A673 (cell line): ENCODE measurements at regions not wholly inside any gene's neighbourhood (a gene's known extent, or its start where the extent isn't known, plus 50 kb on each side); places are given as distances from the start of the nearest gene placed in this dataset.

Experiments used
- BruUV-seq: library from RNA; stranded (reverse); fragments of 400-500 nt; replicated peaks from 2 replicates; lab custom pipeline; 2021; lab: Mats Ljungman, UMichigan
- CTCF ChIA-PET: fragments of 300-600 bp; sonication (Branson Sonifier 250); formaldehyde crosslinking; loops from one replicate; lab custom pipeline; 2022; ENCODE audit warnings: antibody characterized with exemption; lab: Charles Lee
- POLR2A ChIA-PET: fragments of 300-600 bp; sonication (Branson Sonifier 250); formaldehyde crosslinking; loops from one replicate; lab custom pipeline; 2022; ENCODE audit warnings: antibody characterized with exemption; ENCODE audit not compliant: low non-redundant PET; lab: Charles Lee
- DNase-seq: peaks from one replicate; pipeline ENCODE4 v3.0.0-alpha.2; 2015; ENCODE audit warnings: low spot score
- H3K27ac ChIP-seq: fragments of 200-600 bp; sonication (generic); 2 replicates; pipeline ENCODE4 v1.5.1; 2016; ENCODE audit warnings: mixed run types, low read depth, mild to moderate bottlenecking, mixed read lengths, antibody characterized with exemption, low read length; ENCODE audit not compliant: poor library complexity, severe bottlenecking
- H3K27me3 ChIP-seq: fragments of 200-600 bp; sonication (generic); replicated peaks from 2 replicates; pipeline ENCODE4 v1.6.1; 2017; ENCODE audit warnings: mixed run types, low read depth, mild to moderate bottlenecking, mixed read lengths, antibody characterized with exemption, low read length; ENCODE audit not compliant: insufficient read depth, poor library complexity
- H3K36me3 ChIP-seq: fragments of 200-600 bp; sonication (generic); 2 replicates; pipeline ENCODE4 v1.6.1; 2016; ENCODE audit warnings: mixed run types, mild to moderate bottlenecking, mixed read lengths, antibody characterized with exemption, low read length; ENCODE audit not compliant: insufficient read depth, poor library complexity, severe bottlenecking
- H3K4me1 ChIP-seq: fragments of 200-600 bp; sonication (generic); 2 replicates; pipeline ENCODE4 v1.6.1; 2017; ENCODE audit warnings: mixed run types, mild to moderate bottlenecking, mixed read lengths, antibody characterized with exemption, low read length; ENCODE audit not compliant: insufficient read depth, poor library complexity, severe bottlenecking
- H3K4me3 ChIP-seq: fragments of 200-600 bp; sonication (generic); 2 replicates; pipeline ENCODE4 v1.5.1; 2016; ENCODE audit warnings: low read depth, mixed run types, mild to moderate bottlenecking, mixed read lengths, low read length; ENCODE audit not compliant: poor library complexity, severe bottlenecking
- H3K9me3 ChIP-seq: fragments of 200-600 bp; sonication (generic); 2 replicates; pipeline ENCODE4 v1.6.1; 2016; ENCODE audit warnings: mixed run types, low read depth, mild to moderate bottlenecking, mixed read lengths, antibody characterized with exemption, low read length; ENCODE audit not compliant: poor library complexity, severe bottlenecking
- EZH2 ChIP-seq: fragments of 200-600 bp; sonication (generic); IDR thresholded peaks from 2 replicates; pipeline ENCODE4 v1.6.1; 2017; ENCODE audit warnings: borderline replicate concordance, low read depth, mild to moderate bottlenecking, mixed read lengths, antibody characterized with exemption, low read length; ENCODE audit not compliant: poor library complexity, severe bottlenecking
- intact Hi-C: fragments of 100-400 bp; cut with micrococcal nuclease; formaldehyde crosslinking; loops from one replicate; pipeline ENCODE4 v1.10.0; 2022; ENCODE audit not compliant: unreplicated experiment
- TF ChIP-seq, protein P1 (sequence below): fragments of 300-800, 200-600 bp; sonication (generic); conservative IDR thresholded peaks from 2 replicates; pipeline ENCODE4 v1.5.1; 2017; ENCODE audit warnings: low read depth, mild to moderate bottlenecking, antibody characterized with exemption, low read length, moderate library complexity, mixed read lengths

DNA sequence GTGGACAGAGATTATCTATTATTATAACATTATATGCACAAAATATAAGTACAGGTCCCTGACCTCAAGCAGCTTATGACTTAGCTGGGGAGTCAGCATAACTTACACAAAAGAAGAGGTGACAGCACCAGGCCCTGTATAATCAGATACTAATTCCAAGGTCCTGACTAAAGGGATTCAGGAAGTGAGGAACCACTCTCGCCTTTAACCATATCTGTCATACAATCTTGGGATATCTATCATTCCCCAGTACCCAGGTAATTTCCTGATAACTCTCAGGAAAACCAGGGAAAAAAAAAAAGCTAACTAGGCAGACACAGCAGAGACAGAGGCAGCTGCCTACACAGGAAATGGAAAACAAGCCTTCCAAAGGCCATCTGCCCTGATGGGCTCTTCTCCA is 78.5 kb upstream of the CAMK1G start:
- ChIA-PET CTCF (interaction anchor here (0.6 kb wide), 1 partner anchor 485 kb away, joined by 3 read pairs; no protein-coding TSS in a partner anchor), POLR2A (no interaction called here)
- Histone ChIP-seq H3K27me3 (peaks cover 8% of the 10 kb centered on the region), H3K36me3 (no peaks in the 10 kb centered on the region), H3K4me1 (no peaks in the 10 kb centered on the region), H3K27ac (no peak overlapping the region), H3K9me3 (peaks cover 10% of the 10 kb centered on the region), H3K4me3 (no peak overlapping the region)
- TF ChIP-seq, protein P1, sequence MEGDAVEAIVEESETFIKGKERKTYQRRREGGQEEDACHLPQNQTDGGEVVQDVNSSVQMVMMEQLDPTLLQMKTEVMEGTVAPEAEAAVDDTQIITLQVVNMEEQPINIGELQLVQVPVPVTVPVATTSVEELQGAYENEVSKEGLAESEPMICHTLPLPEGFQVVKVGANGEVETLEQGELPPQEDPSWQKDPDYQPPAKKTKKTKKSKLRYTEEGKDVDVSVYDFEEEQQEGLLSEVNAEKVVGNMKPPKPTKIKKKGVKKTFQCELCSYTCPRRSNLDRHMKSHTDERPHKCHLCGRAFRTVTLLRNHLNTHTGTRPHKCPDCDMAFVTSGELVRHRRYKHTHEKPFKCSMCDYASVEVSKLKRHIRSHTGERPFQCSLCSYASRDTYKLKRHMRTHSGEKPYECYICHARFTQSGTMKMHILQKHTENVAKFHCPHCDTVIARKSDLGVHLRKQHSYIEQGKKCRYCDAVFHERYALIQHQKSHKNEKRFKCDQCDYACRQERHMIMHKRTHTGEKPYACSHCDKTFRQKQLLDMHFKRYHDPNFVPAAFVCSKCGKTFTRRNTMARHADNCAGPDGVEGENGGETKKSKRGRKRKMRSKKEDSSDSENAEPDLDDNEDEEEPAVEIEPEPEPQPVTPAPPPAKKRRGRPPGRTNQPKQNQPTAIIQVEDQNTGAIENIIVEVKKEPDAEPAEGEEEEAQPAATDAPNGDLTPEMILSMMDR, result no peak
- no peak for TF ChIP-seq EZH2
- no TSS peak for BruUV-seq
- no peak for DNase-seq
- intact Hi-C loops, result no loop called here

DNA sequence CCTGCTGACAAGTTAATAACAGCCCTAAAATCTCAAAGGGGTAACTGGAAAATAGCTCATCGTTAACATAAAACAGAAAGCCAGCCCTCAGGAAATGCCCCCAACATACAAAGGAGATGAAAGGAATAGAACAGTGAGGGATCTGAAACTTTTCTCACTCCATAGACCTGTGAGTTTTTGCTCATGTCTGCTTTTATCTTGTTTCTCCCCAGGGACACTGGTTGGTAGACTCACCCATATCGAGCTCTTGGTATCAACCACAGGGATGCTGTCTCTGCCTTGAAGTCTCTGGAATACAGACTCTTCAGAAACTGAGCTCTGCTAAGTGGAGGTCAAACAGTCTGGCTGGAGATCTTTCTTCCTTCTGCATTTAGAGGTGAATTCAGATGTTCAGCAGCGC is 77.4 kb upstream of the CAMK1G start:
- intact Hi-C loops, result no loop called here
- Histone ChIP-seq H3K36me3 (no peaks in the 10 kb centered on the region), H3K9me3 (peaks cover 4% of the 10 kb centered on the region), H3K27me3 (peaks cover 12% of the 10 kb centered on the region), H3K27ac (no peak overlapping the region), H3K4me1 (no peaks in the 10 kb centered on the region), H3K4me3 (no peak overlapping the region)
- no peak for TF ChIP-seq EZH2
- TF ChIP-seq, protein P1, result no peak
- POLR2A ChIA-PET, result no interaction called here
- no TSS peak for BruUV-seq
- CTCF ChIA-PET, result interaction anchor here (0.6 kb wide), 1 partner anchor 100 kb away, joined by 3 read pairs; no protein-coding TSS in a partner anchor
- no peak for DNase-seq

DNA sequence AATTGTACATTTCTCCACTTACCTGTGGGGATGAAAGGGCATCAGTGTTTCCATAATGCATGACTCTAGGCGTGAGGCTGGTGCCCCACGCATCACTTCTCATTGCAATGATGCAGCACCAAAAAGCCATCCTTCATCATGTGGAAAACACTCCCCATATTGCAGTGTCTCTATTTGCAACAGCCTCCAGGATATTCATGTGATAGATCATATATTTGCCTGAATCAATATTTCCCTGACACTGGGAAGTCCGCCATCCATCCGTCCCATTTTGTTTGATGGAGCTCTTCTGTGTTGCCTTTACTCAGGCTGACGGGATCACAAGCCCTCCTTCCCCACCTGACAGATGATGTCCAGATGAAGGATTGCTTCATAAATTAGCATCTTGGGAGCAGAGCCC is 74.5 kb upstream of the CAMK1G start:
- CTCF ChIA-PET, result no interaction called here
- no peaks in the 10 kb centered on the region for H3K36me3 ChIP-seq
- TF ChIP-seq, protein P1, result no peak
- no peak for TF ChIP-seq EZH2
- H3K9me3 ChIP-seq, result no peaks in the 10 kb centered on the region
- POLR2A ChIA-PET, result no interaction called here
- no TSS peak for BruUV-seq
- intact Hi-C loops, result no loop called here
- no peaks in the 10 kb centered on the region for H3K4me1 ChIP-seq
- H3K27me3 ChIP-seq, result peaks cover 9% of the 10 kb centered on the region
- H3K27ac ChIP-seq, result no peak overlapping the region
- H3K4me3 ChIP-seq, result no peak overlapping the region
- no peak for DNase-seq
